Chondrocyte (in vitro differentiated cells): ENCODE measurements at regions not wholly inside any gene's neighbourhood (a gene's known extent, or its start where the extent isn't known, plus 50 kb on each side); places are given as distances from the start of the nearest gene placed in this dataset.

Source experiments
- DNase-seq: peaks from one replicate; pipeline ENCODE4 v3.0.0; 2021; ENCODE audit warnings: mixed read lengths, low spot score
- H3K27ac Mint-ChIP-seq: one replicate; pipeline ENCODE4 v1.8.0; 2021; ENCODE audit warnings: mild to moderate bottlenecking, moderate library complexity, mixed read lengths; ENCODE audit not compliant: unreplicated experiment
- H3K27me3 Mint-ChIP-seq: 2 replicates; pipeline ENCODE4 v1.8.0; 2021; ENCODE audit warnings: low read depth, mixed read lengths
- H3K36me3 Mint-ChIP-seq: 2 replicates; pipeline ENCODE4 v1.8.0; 2021; ENCODE audit warnings: low read depth, mixed read lengths
- H3K4me1 Mint-ChIP-seq: 2 replicates; pipeline ENCODE4 v1.8.0; 2021; ENCODE audit warnings: low read depth, mild to moderate bottlenecking, mixed read lengths
- H3K4me3 Mint-ChIP-seq: one replicate; pipeline ENCODE4 v1.8.0; 2021; ENCODE audit warnings: mild to moderate bottlenecking, moderate library complexity, mixed read lengths; ENCODE audit not compliant: unreplicated experiment
- H3K9me3 Mint-ChIP-seq: 2 replicates; pipeline ENCODE4 v1.8.0; 2021; ENCODE audit warnings: low read depth, mixed read lengths
- TF ChIP-seq, protein P1 (sequence below): fragments of 200-600 bp; sonication (generic); IDR thresholded peaks from 2 replicates; pipeline ENCODE4 v1.5.0; 2021; ENCODE audit warnings: antibody characterized with exemption, mild to moderate bottlenecking, moderate library complexity

GRCh38 chr9:30010691-30011090 lies 2373.8 kb upstream of the ACO1 start:
- TF ChIP-seq, protein P1, sequence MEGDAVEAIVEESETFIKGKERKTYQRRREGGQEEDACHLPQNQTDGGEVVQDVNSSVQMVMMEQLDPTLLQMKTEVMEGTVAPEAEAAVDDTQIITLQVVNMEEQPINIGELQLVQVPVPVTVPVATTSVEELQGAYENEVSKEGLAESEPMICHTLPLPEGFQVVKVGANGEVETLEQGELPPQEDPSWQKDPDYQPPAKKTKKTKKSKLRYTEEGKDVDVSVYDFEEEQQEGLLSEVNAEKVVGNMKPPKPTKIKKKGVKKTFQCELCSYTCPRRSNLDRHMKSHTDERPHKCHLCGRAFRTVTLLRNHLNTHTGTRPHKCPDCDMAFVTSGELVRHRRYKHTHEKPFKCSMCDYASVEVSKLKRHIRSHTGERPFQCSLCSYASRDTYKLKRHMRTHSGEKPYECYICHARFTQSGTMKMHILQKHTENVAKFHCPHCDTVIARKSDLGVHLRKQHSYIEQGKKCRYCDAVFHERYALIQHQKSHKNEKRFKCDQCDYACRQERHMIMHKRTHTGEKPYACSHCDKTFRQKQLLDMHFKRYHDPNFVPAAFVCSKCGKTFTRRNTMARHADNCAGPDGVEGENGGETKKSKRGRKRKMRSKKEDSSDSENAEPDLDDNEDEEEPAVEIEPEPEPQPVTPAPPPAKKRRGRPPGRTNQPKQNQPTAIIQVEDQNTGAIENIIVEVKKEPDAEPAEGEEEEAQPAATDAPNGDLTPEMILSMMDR: no peak
- Mint-ChIP-seq H3K9me3 (no peaks in the 10 kb centered on the region), H3K4me1 (no peaks in the 10 kb centered on the region), H3K27me3 (no peaks in the 10 kb centered on the region), H3K27ac (no peak overlapping the region), H3K36me3 (no peaks in the 10 kb centered on the region), H3K4me3 (no peak overlapping the region)
- no peak for DNase-seq

DNA sequence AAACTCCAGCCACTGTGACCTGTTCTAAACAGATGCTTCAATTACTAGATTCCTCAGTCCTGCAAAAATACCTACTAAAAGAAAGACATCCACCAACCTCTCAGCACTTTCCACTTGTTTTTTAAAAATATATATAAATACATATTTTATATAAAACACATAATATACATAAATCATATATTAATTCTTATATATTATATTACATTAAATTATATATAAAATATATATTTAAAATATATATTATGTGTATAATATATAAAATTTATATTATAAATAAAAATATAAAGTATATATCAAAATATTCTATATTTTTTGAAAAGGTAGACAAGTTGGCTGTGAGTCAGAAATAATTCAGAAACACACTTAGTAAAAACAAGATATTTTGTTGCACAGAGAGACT lies 2371.8 kb upstream of the ACO1 start:
- H3K36me3 Mint-ChIP-seq: no peaks in the 10 kb centered on the region
- no peaks in the 10 kb centered on the region for H3K4me1 Mint-ChIP-seq
- no peak for DNase-seq
- H3K4me3 Mint-ChIP-seq: no peak overlapping the region
- TF ChIP-seq, protein P1: no peak
- H3K27me3 Mint-ChIP-seq: peaks cover 4% of the 10 kb centered on the region
- H3K9me3 Mint-ChIP-seq: no peaks in the 10 kb centered on the region
- H3K27ac Mint-ChIP-seq: no peak overlapping the region

DNA sequence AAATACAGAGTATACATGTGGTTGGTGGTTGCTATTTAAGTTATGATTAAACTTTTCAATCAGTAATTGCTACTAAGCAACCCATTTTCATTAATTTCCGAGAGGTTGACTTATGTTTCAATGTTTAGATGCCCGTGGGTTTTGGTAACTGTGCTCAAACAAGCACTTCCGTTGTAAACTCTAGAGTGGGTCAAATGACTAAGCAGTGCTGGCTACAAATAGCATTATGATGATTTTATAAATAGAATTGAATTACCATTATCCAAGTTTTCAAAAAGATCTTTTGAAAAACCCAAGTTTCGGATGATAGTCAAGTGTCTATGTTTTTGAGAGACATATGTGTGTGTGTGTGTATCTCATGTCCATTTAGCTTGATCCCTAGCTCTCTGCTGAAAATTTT lies 2369.4 kb upstream of the ACO1 start:
- H3K4me1 Mint-ChIP-seq: no peaks in the 10 kb centered on the region
- H3K27me3 Mint-ChIP-seq: peaks cover 4% of the 10 kb centered on the region
- TF ChIP-seq, protein P1: no peak
- H3K4me3 Mint-ChIP-seq: no peak overlapping the region
- H3K27ac Mint-ChIP-seq: no peak overlapping the region
- H3K36me3 Mint-ChIP-seq: no peaks in the 10 kb centered on the region
- no peak for DNase-seq
- no peaks in the 10 kb centered on the region for H3K9me3 Mint-ChIP-seq

GRCh38 chr9:30020161-30020560 lies 2364.3 kb upstream of the ACO1 start:
- DNase-seq: no peak
- Mint-ChIP-seq H3K9me3 (no peaks in the 10 kb centered on the region), H3K27ac (no peak overlapping the region), H3K27me3 (peaks cover 6% of the 10 kb centered on the region), H3K4me1 (no peaks in the 10 kb centered on the region), H3K4me3 (no peak overlapping the region), H3K36me3 (no peaks in the 10 kb centered on the region)
- TF ChIP-seq, protein P1: no peak

DNA sequence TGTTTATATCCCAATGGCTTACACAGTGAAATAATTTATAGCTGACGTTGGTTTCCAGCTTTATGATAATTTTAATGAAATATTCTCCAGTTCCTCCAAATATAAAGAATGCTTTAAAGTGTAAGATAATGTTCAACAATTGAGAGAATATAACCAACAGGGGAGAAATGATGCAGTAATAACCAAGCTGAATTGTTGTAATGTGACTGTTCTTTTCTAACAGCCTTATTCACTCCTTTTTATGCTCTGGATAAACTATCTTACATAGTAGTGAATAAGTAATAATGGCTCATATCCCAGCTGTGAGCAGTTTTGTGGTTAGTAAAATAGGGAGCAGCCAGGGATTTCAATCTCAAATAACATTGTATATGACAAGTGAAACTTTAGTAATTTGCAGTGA lies 2348.7 kb upstream of the ACO1 start:
- Mint-ChIP-seq H3K27ac (no peak overlapping the region), H3K27me3 (peaks cover 13% of the 10 kb centered on the region), H3K9me3 (peaks cover 4% of the 10 kb centered on the region), H3K36me3 (no peaks in the 10 kb centered on the region), H3K4me1 (no peaks in the 10 kb centered on the region), H3K4me3 (no peak overlapping the region)
- DNase-seq: no peak
- TF ChIP-seq, protein P1: no peak
